Colonic mucosa (tissue), 4 donors: ENCODE measurements at regions not wholly inside any gene's neighbourhood (a gene's known extent, or its start where the extent isn't known, plus 50 kb on each side); places are given as distances from the start of the nearest gene placed in this dataset.

Source experiments
- DNase-seq: peaks from one replicate; pipeline ENCODE4 v3.0.0-alpha.2; 2020
- H3K27ac ChIP-seq: fragments of 200-600 bp; one replicate; pipeline ENCODE4 v1.8.0; 2021
- H3K27me3 ChIP-seq: fragments of 200-600 bp; one replicate; pipeline ENCODE4 v1.8.0; 2021
- H3K36me3 ChIP-seq: fragments of 200-600 bp; one replicate; pipeline ENCODE4 v1.8.0; 2021
- H3K4me1 ChIP-seq: fragments of 200-600 bp; one replicate; pipeline ENCODE4 v1.8.0; 2021; ENCODE audit warnings: mild to moderate bottlenecking
- H3K4me3 ChIP-seq: fragments of 200-600 bp; one replicate; pipeline ENCODE4 v1.8.0; 2021
- H3K9ac ChIP-seq, 2 donors: one replicate each; pipeline ENCODE4 v1.7.0; 2013; ENCODE audit warnings: control low read depth in 2 of 2, low read depth in 2 of 2, low read length in 2 of 2
- H3K9me3 ChIP-seq: fragments of 200-600 bp; one replicate; pipeline ENCODE4 v1.8.0; 2021
- CTCF ChIP-seq: fragments of 200-600 bp; IDR thresholded peaks from one replicate; pipeline ENCODE4 v1.8.0; 2022; ENCODE audit warnings: antibody characterized with exemption, mild to moderate bottlenecking
- intact Hi-C: fragments of 100-400 bp; cut with DNase I; formaldehyde crosslinking; loops from one replicate; pipeline ENCODE4 v1.14.1; 2022
- donor health status: healthy.
- donor health status: DM: no; HTN: no; CAD: no.
- donor health status: DM: no; HTN: no; CAD: no.

- DNase-seq = no peak
- intact Hi-C loops = no loop called here
- no peak overlapping the region for H3K27ac ChIP-seq
Observed at GRCh38 chr12:98308141-98308540, 207.2 kb upstream of the TMPO start.

DNA sequence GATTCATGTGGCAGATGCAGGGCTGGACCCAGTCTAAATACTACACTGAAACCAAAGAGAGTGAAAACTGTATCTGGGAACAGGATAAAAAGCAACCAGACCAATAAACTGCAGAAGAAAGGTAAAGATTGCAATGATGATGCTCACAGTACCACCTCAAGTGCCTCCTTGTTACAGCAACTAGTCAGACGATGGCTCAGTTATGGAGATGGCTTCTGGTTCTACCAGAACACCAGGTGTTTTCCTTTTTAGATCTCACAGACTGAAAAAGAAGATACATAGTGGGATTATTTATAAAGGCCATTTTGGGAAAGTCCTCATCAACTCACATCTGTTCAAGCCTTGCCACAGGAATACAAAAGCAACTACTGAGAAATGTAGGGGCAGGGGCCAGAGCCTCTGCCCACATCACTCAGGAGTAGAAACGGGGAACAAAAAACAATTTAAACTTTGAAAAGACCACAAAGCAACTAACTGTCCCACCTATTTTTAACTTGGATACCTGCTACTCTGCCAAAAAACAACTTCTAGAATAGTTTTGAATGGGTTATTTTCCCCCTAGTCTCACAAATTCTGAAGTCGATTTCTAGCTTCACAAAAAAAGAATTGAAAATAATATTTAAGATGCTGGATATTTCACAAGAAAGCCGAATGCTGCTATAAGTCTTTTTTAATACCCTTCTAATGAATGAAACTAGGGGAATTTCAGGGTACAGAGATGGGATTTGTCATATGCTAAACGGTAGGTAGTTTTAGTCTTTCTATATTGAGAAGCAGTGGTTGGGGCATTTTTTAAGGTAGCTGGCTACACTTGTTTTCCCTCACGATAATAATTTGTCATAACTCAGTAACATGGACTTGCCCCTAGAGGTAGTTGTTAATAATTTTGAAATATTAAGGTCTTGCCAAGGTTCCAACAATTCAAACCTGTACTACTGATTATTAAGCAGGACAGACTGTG lies 197.2 kb upstream of the TMPO start:
- Histone ChIP-seq H3K27ac (no peak overlapping the region), H3K9me3 (no peaks in the 10 kb centered on the region), H3K4me1 (no peaks in the 10 kb centered on the region), H3K9ac (no peak overlapping the region), H3K27me3 (no peaks in the 10 kb centered on the region), H3K36me3 (no peaks in the 10 kb centered on the region), H3K4me3 (no peak overlapping the region)
- intact Hi-C loops = no loop called here
- TF ChIP-seq CTCF = no peak
- DNase-seq = no peak

More at GRCh38 chr12:98308141-98308540, 207.2 kb upstream of the TMPO start:
- Histone ChIP-seq H3K9ac (no peak overlapping the region), H3K9me3 (no peaks in the 10 kb centered on the region), H3K4me1 (no peaks in the 10 kb centered on the region), H3K27me3 (no peaks in the 10 kb centered on the region), H3K36me3 (no peaks in the 10 kb centered on the region), H3K4me3 (no peak overlapping the region)
- TF ChIP-seq CTCF = no peak

GRCh38 chr12:98319716-98320425 lies 195.5 kb upstream of the TMPO start:
- no peaks in the 10 kb centered on the region for H3K27me3 ChIP-seq
- H3K9me3 ChIP-seq = no peaks in the 10 kb centered on the region
- no peak for TF ChIP-seq CTCF
- no peak overlapping the region for H3K27ac ChIP-seq
- H3K4me3 ChIP-seq = no peak overlapping the region
- H3K9ac ChIP-seq = no peak overlapping the region
- H3K36me3 ChIP-seq = no peaks in the 10 kb centered on the region
- intact Hi-C loops = no loop called here
- no peak for DNase-seq
- no peaks in the 10 kb centered on the region for H3K4me1 ChIP-seq

- no peak for DNase-seq
- H3K4me3 ChIP-seq = no peak overlapping the region
- H3K36me3 ChIP-seq = no peaks in the 10 kb centered on the region
- no peak overlapping the region for H3K9ac ChIP-seq
- intact Hi-C loops = no loop called here
- H3K27ac ChIP-seq = no peak overlapping the region
- no peaks in the 10 kb centered on the region for H3K27me3 ChIP-seq
- H3K4me1 ChIP-seq = no peaks in the 10 kb centered on the region
- H3K9me3 ChIP-seq = no peaks in the 10 kb centered on the region
- TF ChIP-seq CTCF = no peak
Observed at GRCh38 chr12:98325003-98325402, 190.4 kb upstream of the TMPO start.

GRCh38 chr12:98328467-98328866 lies 186.9 kb upstream of the TMPO start:
- Histone ChIP-seq H3K4me1 (no peaks in the 10 kb centered on the region), H3K4me3 (no peak overlapping the region), H3K27me3 (no peaks in the 10 kb centered on the region), H3K9me3 (no peaks in the 10 kb centered on the region), H3K27ac (no peak overlapping the region), H3K36me3 (no peaks in the 10 kb centered on the region), H3K9ac (no peak overlapping the region)
- DNase-seq = no peak
- no peak for TF ChIP-seq CTCF
- intact Hi-C loops = no loop called here
